Activated CD8-positive, alpha-beta memory T cell treated with anti-CD3 and anti-CD28 coated beads for 4 hours (primary cell): ENCODE measurements at regions not wholly inside any gene's neighbourhood (a gene's known extent, or its start where the extent isn't known, plus 50 kb on each side); places are given as distances from the start of the nearest gene placed in this dataset.

Experiments used
- DNase-seq, 2 donors: peaks; one replicate each; pipeline ENCODE4 v3.0.0-alpha.2; 2020; ENCODE audit warnings: low read depth in 2 of 2

DNA sequence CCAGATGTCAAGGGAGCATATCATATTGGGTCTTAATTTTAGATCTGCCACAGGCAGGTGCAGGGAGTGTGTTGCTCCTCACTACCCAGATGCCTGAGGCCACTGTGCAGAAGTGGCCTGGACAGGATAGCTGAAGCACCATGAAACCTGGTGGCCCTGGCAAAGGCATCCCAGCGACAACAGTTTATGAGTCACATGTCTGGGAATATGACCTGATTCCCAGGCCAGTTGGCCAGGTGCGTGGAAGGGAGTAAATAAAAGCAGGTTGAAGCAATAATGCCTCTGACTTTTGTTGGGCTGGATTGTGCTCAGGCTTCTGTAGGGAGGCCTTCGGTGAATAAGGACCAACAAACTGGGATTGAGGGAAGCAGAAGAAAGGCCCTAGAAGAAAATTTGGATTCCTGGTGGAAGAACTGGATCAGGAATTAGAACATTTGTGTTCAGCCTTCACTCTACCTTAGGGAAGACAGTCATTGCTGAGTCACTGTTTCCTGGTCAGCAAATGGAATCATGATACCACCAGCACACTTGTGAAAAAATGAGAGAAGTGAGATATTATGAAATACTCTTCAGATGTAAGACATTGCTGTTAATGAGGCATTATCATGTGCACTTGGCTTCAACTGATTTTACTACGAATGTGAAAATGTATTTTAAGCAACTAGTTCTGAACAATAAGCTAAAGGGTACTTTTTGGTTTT, 78.4 kb upstream of the ZNF516 start:
- DNase-seq, result no peak

DNA sequence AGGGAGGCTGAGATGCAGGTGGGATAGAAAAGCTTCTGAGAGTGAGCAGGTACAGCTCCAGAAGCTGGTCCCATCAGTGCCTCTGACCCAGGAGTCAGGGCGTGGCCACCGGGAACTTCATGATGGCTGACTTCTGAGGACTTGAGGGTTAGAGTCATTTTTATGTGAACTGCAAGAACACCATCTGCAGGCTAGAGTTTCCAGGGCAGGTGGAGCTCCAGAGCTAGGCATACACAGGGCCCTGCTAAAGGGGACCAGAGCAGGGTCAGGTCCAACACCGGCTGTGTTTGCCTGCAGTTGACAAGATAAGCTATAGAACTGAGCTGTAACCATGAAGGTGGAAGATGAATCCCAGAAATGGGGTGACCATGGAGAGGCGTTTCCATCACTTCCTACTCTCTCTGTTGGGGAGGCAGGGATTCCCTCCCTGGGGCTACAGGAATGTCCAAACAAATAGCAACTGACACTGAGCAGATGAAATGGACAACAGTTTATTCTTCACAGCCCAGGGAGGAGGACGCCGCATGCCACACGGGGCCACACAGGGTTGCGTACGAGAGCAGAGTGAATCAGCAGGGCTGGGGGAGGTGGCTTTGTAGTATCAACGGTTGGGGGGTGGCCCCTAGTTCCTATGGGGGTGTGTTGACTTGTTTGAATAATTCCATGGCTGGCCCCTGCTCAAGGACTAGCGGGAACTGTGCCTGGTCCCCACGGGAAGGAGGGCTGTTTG, 77.6 kb upstream of the ZNF516 start:
- DNase-seq, result no peak

DNA sequence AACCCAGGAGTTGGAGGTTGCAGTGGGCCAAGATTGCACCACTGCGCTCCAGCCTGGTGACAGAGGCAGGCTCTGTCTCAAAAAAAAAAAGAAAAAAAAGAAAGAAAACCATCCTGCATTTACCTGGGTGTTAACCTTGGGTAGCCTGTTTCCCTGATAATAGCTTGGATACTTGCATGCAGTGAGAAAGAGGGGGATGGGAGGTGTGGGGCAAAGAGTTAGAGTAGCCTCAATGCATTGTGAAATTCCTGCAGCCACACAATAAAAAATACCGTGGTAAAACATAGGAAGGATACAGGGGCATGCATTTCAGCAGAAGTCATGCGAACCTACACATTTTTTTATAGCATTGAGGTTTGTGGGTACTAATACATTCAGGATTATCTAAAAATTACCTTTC, 76.6 kb upstream of the ZNF516 start:
- no peak for DNase-seq

DNA sequence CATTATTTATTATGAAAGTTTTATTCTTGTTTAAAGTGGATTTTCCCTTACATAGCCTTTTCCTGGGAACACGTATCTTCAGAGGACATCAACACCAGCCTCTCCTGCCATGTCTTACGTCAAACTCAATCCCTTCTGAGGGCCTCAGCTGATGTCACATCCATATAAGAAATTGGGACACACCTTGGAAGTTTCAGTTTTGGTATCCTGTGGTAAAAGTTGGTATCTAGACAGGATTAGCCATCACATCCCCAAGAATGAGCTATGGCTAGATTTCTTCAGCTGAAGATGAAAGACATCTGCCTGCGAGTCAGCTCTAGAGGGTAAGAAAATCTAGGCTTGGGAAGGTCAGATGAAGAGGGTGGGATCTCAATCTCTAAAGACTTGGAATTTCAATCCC, 75.8 kb upstream of the ZNF516 start:
- no peak for DNase-seq

DNA sequence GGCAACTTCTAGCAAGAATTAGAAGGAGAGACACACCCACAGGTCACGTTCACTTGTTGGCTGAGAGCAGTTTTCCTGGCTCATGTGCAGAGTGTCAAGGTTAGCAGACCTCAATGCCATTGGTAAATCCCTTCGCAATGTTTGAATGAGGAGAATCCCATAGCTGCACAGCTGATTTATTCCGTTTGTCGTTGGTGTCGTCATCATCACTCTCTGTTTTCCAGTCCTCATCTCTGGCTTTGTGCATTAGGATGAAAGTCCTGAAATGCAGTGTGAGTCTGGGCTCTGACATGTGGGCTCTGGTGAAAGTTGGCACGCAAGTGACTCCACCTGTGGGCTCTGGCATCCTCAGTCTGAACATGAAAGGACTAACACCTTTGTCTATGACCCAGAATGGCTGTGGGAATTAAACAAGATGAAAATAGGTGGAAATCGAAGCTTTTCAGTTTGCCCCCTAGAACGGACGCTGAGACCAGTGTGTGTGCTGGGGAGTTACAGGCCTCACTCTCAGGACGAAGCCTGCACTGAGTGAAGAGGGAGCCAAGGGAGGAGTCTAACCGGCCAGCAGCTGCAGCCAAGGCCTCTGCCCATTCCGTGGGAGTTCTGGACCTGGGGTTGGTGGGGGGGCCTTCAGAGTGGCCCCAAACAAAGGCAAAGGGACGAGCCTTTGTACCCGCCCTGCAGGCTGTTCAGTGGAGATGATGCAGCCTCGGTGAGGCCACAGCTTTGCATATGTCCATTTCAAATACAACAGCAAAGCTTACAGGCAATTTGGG, 74.8 kb upstream of the ZNF516 start:
- DNase-seq, result no peak

DNA sequence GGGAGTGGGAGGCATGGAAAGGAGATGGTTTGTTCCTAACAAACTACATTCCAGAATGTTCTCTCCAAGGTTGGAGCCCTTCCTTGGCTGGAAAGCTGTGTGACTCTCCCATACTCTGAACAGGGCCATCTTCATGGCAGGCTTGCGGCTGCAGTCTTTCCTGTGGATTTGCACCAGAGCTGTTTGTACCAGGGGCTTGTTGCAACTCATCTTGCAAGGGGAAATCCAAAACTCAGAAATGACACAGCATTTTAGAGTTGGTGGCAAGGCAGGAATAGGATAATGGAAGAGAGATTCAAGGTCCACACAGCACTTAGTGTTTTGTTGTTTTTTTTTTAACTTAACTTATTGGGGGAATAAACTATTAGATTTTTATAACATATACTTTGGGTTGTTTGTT, 73.7 kb upstream of the ZNF516 start:
- no peak for DNase-seq

DNA sequence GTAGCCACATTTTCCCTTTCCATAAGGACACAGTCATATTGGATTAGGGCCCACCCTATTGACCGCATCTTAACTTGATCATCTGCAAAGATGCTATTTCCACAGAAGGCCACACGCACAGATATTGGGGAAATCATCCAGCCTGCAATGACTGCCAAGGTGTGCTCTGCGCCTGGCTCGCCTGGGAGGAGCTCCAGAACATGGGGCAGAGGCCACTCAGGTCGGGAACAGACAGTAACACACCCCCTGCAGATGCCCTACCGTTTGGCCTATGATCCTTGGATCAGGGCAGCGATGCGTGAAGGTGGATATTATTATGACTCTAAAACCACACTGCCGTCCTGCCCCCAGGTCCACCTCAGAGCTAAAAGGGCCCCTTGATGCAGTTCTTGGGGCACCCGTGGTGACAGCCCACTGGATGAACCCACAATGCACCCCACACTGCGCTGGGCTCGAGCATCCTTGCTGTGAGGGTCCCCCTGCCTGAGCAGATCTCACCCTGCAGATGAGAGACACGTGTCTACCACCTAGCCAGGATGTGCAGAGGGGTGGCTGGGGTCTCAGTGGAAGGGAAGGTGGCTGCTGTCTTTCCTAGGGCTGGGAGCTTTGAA, 72.9 kb upstream of the ZNF516 start:
- no peak for DNase-seq

DNA sequence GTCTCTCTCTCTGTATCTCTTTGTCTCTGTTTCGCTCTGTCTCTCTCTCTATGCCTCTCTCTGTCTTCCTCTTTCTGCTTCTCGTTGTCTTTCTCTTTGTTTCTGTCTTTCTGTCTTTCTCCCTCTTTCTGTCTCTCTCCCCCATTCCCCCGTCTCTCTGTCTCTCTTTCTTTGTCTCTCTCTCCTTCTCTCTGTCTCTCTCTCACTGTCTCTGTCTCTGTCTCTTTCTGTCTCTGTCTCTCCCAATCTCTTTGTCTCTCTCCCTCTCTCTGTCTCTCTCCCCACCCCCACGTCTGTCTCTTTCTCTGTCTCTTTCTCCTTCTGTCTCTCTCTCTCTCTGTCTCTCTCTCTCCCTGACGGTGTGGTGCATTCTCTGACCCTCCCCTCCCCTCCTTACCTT, 71.9 kb upstream of the ZNF516 start:
- DNase-seq, result no peak

DNA sequence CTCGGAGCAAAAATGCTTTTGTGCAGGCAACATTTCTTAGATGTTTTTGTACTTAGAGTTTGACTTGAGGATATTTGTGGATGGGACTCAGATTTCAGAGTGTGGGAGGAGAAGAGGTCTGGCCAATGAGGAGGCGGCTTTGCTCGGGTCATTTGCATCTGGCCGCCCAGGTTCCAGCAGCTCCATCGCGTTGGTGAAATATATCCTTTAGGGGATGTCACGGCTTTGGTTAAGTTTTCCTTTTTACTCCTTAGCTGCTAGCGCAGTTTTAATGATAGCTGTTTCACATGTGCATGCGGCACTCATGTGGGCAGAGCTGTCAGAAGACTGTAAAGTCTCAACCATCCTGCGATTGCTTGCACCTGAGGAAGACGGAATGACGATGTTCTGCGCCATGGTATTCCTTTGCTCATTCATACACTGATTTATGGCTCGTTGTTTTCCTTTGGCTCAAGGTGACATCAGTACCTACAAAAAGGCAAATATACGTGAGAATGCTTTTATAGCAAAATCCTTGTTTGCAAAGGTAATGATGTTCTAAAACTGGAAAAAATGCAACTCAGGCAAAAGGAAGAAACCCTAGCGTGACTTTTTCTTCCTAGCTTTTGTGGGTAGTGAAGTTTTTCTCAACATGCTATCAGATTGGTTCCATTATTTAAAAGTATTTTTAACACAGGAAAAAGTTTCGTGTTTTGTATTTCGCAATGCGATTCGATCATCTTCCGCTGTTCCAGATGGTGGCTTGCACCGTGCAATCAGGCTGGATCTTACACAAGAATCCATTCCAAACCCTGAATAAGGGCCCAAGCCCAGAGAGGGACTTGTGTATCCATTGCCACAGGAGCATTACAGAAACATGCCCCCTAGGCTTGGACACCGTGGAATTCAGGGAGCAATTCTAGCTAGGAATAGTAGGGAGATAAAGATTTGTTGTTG, 70.5 kb upstream of the ZNF516 start:
- DNase-seq, result no peak

DNA sequence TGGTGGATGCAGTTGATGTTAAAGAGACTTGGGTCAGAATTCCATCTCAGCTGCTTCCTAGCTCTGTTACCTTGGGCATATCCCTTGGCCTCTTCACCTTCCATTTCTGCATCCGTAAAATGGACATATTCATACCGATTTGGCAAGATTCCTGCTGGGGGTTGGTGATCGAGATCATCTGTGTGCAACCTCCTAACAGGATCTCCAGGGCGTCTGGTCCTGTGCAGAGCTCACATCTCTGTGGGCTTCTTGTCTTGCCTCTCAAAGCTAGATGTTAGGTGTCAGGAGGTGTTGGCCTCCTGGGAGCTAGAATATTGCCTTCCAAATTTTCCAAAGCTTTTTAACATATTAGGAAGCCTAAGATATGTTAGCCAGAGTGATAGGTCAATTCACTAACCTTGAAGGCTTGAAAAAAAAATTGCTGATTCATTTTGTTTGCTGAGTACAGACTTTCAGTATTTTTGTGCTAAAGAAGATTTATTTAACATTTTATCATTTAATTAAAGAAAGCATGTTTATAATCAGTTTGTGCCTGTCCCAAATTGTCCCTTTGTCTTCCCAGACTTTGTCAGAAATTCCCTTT, 69.7 kb upstream of the ZNF516 start:
- DNase-seq, result no peak

DNA sequence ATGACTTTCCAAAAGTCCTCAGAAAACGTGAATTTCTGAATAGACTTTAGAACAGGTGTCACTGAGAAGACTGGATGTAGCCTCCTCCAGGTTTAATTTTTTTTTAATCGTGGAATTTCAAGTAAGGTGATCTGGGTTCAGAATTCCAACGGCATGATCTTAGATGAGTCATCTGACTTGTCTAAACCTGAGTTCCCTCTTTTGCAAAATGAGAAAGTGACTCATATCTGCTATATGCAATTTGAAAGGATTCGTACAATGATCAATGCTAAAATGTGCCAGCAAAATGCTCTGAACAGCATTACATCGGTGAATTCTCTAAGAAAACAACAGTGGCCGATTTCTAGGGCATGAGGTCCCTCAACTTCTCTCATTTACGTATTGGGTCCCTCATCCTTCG, 69.1 kb upstream of the ZNF516 start:
- DNase-seq, result no peak

DNA sequence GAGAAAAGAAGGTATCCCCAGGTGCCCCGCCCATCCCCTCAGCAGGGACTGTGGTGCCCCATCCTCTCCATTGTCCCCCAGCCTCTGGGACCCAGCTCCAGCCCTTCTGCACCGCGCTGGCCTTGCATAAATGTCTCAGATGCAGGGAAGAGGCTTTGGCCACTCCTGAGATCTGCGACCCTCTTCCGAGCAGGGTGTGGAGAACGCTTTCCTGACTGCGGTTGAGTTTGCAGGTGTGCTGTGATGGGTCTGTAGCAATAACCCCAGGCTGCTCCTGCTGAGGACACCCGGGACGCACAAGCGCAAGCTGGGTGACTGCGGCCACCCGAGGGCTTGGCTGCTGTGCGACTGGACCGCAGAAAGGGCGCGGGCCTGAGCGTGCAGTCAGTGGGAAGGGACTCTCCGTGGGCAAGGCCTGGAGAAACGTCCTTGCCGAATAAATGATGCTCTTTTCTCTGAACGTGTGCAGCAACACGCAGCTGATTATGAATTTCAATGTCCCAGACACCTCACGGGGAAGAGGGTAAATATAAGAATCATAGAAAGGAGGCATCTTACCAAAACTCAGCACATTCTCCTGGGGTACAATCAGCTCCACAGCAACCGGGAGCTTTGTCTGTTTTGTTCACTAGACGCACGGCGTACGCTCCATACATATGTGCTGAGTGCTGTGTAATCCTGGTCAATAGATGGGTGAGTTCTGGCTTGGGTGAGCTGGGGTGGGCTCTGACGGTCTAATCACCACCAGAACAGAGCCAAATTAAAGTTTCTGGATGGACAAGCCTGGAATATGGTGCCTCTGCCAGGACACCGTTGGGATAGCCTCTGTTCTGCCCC, 67.5 kb upstream of the ZNF516 start:
- DNase-seq, result no peak

DNA sequence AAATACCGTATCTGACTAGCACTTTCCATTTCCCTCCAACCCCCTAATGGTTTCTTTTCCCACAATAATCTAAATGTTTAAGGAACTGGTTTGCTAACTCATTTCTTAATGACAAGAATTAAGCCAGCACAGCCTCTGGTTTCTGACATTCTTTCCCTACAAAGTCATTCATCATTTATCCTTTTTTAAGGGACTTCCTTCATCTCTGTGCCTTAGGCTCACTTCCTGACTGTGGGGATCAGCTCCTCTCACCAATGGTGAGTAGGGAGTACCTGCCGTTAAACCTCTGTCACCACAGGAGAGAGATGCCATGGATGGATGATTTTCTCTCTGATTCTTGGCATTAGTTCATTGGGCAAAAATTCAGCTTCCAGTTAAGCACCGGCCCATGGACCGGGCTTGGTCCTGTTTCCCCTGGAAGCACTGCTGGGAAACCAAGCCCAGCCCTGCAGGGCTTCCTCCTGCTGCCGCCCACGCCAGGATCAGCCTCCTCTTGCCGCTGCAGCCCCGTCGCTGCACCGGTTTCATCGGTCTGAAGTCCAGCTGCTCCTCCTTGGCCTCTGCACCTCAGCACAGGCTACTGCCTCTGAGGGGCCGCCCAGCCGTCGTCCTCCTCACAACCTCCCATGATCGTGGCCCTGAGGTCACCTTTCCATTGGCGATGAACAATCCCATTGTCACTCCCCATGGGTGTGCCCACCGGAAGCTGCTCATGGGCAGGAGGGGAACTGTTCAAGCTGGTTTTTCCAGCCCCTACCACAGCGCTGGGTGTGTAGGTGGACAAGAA, 64.0 kb upstream of the ZNF516 start:
- no peak for DNase-seq

DNA sequence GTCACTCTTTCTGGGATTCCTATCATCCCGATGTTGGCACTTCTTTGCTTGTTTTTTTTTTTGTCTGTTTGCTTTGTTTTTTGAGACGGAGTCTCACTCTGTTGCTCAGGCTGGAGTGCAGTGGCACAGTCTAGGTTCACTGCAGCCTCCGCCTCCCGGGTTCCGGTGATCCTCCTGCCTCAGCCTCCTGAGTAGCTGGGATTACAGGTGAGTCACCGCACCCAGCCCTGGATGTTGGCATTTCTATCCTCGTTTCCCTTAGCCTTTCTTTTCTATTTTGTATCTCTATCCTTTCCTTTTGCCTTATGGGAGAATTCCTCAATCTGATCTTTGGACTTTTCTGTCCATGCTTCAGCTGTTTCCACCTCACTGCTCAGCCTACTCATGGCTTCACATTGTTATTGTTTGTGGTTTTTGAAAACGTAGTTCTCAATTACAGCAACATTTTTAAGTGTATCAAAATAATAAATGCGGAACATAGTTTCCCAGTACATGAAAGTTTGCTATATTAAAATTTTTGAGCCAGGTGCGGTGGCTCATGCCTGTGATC, 62.1 kb upstream of the ZNF516 start:
- DNase-seq, result no peak

DNA sequence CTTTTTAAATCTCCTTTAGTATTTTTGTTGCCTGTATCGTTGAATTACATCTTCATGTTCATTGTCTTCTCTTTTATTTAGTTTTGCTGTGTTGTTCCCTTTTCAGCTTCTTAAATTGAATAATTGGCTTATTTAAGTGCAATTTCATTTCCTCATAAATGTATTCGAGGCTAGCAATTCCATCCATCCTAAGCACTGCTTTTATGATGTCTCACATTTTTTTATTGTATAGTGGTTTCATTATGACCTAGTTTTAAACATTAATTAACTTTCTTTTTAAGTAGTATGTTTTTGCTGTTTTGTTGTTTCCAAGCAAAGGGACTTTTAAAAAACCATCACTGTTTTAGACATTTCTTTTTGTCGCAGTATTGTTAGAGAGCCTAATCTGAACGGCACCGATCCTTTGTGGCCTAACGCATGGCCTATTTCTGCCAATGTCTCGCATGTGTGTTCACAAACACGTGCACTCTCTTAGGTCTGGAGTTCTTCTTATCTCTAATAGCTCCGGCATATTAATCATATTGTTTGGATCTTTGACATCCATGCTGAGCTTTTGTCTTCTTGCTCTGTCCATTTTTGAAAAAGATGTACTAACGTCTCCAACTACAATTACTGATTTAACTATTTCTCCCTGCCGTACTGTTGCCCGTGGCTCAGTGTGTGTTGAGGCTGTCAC, 59.6 kb upstream of the ZNF516 start:
- no peak for DNase-seq

DNA sequence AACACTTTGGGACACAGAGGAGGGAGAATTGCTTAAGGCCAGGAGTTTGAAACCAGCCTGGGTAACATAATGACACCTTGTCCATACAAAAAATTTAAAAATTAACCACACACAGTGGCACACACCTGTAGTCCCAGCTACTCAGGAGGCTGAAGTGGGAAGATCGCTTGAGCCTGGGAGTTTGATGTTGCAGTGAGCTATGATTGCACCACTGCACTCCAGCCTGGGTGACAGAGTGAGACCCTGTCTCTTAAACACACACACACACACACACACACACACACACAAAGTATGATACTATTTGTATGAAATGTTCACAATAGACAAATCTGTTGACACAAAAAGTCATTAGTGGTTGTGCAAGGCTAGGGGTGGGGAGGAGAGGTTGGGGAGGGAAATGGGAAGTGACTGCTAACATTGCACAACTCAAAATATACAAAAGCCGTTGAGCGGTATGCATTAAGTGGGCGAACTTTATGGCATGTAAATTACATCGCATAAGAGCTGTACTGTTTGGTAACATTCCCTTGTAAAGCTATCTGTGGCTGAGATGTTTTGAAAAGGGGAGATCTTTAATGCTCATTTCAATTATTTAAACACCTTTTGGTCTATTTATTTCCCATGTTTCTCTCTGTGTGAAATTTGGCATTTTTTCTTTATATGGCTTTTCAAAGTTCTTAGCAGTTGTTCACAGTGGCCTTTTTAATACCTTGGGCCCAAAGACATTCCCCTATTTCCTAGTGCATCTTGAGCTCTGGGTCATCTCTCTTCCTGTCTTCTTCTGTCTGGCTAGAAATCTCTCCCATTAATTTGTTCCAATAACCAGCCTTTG, 58.9 kb upstream of the ZNF516 start:
- DNase-seq, result no peak

DNA sequence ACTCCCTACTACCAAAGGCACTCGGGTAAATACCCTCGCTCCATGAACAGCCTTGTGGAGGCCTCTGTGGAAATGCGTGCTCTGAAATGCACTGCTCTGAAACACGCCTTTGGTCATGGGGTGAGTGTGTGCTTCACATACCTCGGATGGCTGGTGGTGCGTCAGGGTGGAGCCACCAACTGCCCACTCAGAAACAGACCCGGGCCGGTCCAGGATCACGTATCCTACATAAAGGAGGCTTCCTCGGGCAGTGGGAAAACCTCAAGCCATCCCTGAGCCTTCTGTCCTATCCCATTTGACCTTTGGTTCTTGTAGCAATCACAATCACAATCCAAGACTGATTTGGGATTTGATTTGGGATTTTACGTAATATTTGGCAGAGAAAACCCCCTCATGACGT, 53.5 kb upstream of the ZNF516 start:
- DNase-seq, result no peak
